Effector CD4-positive, alpha-beta T cell (primary cell): ENCODE measurements at regions not wholly inside any gene's neighbourhood (a gene's known extent, or its start where the extent isn't known, plus 50 kb on each side); places are given as distances from the start of the nearest gene placed in this dataset.

Source experiments
- DNase-seq: peaks from one replicate; pipeline ENCODE4 v3.0.0-alpha.2; 2020

DNA sequence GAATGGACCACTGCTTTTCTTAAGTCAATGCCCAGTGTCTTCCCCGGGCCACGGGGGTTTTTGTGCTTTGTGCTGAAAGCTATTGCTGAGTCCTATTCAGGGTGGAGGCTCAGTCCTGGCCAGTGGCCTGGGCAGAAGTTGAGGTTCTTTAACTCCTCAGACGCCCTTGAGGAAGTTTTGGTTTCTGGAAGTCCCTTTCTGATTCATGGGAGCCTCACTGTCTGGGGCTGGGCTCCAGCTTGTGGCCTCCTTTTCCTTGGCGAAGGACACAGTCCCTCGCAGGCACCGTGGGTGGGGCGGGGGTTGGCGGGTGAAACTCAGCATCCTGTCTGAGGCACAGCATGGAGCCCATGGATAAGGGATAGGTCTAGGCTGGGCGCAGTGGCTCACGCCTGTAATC is 465.2 kb upstream of the HS6ST1 start:
- no peak for DNase-seq

DNA sequence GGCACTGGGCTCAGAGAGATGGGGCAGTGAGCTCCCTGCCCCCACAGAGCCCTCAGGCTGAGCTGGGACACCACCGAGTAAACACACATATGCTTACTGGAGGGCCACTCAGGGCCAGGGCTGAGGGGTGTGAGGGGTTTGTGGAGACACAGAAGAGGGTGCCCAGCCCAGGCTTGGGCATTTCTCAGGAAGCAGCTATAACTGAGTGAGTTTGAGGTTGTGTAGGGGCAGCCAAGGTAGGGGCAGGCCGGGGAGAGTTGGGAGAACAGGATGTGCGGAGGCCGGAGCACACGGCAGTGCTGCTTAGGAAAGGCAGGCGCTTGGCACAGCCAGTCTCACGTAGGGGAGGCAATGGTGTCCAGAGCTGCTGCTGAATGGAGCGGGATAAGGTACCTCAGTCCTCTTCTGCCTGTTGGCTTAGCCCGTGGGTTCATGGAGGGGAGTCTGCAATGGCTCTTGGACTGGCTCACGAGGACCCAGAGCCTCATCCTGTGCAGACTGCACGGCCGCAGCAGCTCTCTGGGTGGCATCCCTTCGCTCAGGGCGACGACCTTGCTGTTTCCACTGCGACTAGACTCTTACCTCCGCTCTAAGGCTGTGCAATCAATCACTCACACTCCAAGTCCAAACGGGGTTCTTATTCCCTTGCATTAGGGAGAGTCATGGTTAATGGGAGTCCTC is 466.1 kb upstream of the HS6ST1 start:
- no peak for DNase-seq

DNA sequence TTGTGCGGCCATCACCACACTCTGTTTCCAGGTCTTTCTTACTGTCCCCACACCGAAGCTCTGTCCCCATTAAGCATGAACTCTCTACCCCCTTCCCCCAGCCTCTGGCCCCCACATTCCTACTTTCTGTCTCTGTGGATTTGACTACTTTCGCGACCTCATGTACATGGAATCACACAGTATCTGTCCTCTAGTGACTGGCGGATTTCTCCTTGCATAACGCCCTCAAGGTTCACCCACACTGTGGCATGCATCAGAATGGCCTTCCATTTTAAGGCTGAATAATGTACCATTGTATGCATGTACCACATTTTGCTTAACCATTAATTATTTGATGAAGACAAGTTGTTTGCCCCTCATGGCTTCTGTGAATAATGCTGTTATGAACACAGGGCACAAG is 467.6 kb upstream of the HS6ST1 start:
- no peak for DNase-seq

DNA sequence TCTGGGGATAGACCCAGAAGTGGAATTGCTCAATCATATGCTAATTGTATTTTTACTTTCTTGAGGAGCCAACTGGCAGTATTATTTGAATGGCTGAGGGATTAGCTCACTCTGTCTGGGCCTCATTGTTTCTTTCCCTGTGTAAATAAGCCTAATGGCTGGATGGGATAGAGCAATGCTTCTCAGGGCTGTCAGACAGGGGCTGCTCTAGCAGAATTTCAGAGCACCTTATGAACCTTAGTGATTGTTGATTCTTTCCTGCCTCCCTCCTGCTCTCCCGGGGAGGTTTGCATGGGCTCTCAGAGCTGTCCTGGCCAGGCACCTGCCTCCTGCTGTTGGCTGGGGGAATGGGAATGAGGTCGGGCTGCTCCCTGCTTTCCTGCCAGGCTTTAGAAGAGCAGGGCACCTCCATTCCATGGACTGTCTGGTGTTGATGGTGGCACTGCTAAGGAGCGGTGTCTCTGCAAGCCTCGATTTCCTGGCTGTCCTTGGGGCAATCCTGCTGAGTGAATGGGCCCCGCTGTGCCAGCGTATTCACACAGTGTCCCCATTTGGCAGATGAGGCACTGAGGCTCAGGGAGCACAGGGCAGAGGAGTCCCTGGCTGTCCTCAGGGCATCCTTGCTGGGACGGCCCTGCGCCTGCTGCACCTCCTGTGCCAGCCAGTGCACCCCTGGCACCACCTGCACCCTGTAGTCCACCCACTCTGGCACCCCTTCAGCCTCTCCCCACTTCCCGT is 468.2 kb upstream of the HS6ST1 start:
- DNase-seq, result no peak

DNA sequence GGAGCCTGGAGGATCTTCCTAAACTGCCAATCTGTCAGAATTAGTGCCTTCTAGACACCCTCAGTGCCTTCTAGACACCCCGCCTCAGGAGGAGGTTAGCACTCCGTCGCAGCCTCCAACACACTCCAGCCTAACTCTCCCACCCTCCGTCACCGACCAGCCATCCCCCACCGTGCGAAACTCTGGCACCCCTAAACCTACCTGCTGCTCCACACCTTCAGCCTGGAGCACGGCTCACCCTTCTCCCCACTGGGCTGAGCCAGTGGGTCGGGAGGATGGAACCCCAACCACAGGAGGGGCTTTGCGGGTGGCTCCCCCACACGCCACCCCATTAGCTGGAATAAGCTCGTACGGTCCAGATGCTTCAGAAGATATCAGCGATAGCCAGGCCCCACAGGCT is 468.9 kb upstream of the HS6ST1 start:
- no peak for DNase-seq

DNA sequence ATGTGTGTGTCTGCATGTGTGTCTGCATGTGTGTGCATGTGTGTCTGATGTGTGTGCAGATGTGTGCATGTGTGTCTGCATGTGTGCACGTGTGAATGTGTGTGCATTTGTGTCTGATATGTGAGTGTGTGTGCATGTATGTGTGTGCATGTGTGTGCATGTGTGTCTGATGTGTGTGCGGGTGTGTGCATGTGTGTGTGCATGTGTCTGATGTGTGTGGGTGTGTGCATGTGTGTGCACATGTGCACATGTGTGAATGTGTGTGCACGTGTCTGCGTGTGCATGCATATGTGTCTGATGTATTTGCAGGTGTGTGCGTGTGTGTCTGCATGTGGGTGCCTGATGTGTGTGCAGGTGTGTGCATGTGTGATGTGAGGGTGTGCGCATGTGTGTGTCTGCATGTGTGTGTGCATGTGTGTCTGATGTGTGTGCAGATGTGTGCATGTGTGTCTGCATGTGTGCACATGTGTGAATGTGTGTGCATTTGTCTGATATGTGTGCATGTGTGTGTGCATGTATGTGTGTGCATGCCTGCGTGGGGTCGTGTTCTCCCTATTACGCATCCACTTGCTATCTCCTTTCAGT is 470.1 kb upstream of the HS6ST1 start:
- no peak for DNase-seq

DNA sequence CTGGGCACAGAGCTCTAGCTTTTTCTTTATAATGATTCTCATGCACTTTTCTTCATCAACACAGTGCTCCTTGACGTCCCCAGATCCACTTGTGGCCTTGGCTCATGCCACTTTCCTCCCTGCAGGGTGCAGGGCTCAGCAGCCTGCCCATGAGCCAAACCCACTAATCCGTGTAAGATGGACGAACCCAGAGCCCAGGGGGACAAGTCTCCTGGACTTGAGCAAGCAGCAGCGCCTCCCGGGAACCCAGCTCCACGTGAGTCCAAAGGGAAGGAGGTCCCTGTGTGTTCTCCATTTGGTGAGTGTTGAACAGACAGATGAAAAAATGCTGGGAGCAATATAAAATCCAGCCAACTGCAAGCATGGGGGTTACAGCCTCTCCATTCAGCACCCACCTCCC is 470.6 kb upstream of the HS6ST1 start:
- no peak for DNase-seq

DNA sequence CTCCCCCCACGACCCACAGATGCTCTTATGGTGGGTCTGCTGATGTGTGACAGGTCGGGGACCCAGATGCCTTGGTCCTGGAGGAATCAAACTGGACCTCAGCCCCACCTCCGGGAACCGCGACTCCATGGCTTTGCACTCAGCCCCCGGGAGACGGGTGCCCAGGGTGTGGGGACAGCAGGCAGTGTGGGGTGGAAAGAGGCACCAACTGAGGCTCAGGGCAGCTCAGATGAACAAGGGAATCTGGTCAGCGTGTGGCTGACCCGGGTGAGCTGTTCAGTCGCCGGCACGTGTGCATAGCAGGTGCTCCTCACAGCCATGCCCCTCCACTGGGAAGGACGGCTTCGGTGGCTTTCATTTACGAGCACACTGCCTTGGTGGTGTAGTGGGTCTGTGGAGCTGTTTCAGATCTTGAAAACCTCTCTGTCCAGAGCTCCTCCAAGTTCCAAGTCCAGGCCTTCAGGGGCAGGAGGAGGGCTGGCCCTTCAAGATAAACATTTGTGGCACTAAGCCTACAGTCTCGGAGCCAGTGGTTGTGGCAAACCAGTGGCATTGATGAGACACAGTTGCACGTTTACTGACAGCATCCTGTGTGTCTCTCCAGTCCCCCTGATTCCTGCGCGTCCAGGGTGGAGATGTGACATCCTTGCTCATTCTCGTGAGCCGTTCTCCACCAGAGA is 471.2 kb upstream of the HS6ST1 start:
- no peak for DNase-seq

DNA sequence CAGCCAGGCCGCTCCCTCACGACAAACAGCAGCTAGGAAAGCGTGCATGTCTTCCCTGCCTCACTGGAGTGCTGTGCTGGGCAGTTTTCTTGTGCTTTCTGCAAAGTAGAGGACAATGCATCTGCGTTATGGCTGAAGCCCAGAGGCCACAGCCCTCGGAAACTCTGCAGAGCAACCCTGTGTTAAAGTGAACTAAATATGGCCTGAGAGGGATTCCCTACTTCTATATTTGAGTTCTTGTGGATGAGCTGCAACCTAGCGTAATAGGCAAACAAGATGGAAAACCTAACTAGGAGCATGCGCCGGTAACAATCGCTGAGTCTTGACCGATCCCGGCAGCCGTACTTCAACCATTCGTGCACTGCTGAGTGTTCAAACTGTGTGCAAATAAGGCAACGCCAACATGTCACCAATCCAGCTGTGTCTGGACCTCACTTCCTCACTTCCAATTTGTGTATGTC is 471.9 kb upstream of the HS6ST1 start:
- no peak for DNase-seq

DNA sequence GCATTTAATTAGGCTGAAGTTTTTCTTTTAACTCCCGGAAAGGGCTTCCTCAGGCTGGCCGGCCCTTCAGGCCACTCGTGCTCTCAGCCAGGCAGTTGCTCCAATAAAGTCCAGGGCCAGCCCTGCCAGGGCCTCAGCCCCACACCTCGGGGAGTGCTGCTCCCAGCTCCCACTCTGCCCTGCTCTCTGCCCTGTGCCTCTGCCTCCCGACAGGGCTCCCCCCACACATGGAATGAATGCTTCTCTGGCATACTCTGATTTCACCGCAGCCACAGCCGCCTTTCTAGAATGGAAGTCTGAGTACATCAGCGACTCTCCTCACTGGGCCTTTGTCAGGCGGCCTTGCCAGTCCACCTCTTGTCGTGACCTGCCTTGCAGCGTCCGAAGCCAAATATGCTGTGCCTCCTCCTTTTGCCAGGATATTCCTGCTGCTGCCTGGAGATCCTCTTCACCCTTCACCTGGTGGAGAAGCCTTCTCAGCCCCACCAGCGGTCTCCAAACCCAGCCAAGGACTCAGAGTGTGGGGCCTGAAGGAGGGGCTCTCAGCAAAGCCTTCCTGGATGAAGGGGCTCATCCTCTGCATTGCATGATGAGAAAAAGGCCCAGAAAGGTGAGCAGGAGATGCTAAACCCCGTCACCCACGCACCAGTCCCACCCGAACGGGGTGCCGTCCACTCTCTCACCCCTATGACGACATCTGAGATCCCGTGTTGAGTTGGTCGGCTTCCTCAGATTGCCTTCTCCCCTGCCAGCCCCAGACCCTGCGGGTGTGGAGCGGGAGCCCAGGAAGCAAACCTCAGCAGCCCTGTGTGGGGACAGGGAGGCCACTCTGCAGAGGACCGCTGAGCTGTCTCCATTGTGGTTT is 472.7 kb upstream of the HS6ST1 start:
- DNase-seq, result no peak

DNA sequence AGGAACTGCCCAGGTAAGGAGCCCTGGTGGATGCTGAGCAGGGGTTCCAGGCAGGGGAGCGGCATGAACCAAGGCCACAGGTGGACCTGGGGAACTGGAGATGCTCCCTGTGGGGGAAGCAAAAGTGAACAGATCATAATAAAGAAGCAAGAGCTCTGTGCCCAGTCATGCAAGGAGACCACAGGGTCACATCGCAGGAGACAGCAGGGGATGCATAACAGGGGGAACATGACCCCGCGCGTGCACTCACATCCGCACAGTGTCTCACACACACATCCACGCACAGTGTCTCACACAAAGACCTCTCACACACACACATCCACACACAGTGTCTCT is 473.3 kb upstream of the HS6ST1 start:
- DNase-seq, result no peak

DNA sequence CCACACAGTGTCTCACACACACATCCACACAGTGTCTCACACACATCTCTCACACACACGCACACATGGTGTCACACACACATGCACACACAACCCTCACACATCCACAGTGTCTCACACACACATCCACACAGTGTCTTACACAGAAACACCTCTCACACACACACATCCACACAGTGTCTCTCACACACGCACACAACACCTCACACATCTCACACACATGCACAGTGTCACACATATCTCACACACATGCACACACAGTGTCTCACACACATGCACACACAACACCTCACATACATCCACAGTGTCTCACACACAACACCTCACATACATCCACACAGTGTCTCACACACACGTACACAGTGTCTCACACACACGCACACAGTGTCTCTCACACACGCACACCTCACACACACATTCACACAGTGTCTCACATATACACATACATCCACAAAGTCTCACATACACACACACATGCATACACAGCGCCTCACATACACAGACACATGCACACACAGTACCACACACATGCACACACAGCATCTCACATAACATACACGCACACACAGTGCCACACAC is 473.9 kb upstream of the HS6ST1 start:
- DNase-seq, result no peak

DNA sequence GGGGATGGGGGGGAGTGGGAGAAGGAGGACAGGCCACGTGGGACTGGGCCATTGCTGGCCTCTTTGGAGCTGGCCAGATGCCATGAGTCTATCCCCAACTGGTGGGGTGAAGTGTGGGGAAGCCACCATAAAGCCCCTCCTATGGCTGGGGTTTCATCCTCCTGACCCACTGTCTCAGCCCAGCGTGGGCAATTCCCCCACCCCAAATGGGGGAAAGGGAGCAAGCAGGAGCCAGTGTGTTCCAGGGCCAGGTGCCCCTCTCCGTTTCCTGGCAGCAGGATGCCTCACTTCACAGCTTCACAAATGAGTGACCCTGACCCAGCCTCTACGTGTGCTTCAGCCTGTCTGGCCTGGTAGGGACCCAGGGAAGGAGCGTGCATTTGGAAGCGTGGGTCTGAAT is 474.7 kb upstream of the HS6ST1 start:
- DNase-seq, result no peak

DNA sequence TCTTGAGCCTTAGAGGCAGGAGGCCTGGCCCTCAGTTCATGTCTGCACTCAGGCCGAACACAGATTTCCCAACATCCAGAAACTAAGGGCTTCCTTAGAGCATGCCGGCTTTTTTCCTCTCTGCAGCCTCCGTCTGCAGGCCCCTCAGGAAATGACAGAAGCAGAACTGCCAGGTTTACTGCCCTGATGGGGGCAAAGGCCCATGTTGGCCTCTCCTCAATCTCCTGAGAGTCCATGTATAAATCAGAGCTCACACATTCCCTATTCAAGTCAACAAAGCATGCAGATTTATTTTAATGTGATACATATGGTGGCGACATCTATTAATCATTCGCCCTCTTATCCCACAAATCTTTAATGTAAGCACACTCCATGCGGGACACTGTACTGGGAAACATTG is 475.6 kb upstream of the HS6ST1 start:
- DNase-seq, result no peak

DNA sequence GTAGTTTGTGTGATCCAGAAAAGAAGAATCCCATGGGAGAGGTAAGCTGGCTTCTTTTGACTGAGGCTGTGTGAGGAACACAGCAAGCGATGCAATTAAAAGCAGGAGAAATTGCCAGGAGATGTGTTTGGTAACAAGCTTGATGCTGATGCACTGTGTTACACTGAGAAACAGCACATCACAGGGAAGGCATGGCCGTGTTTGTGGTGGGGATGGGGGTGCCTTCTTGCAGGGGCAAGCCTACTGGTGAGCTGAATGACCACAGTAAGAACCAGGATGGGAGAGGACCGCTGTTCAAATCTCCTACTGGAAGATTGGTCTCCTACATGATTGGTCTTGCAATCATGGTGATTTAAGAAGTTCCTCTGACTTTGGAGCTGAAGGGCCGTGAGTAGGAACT is 477.7 kb upstream of the HS6ST1 start:
- no peak for DNase-seq

DNA sequence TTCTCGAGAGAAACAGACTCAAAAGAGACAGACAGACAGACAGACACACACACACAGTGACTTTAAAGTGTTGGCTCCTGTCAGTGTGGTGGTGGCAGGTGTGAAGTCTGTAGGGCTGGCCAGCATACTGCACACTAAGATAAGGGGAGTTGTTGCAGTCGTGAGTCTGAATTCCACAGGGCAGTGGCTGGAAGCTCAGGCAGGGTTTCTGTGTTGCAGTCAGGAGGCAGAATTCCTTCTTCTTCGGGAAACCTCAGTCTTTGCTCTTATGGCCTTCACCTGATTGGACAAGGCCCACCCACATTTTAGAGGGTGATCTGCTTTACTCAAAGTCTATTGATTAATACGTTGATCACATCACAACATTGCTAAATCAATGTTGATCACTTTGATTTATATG is 478.4 kb upstream of the HS6ST1 start:
- DNase-seq, result no peak

DNA sequence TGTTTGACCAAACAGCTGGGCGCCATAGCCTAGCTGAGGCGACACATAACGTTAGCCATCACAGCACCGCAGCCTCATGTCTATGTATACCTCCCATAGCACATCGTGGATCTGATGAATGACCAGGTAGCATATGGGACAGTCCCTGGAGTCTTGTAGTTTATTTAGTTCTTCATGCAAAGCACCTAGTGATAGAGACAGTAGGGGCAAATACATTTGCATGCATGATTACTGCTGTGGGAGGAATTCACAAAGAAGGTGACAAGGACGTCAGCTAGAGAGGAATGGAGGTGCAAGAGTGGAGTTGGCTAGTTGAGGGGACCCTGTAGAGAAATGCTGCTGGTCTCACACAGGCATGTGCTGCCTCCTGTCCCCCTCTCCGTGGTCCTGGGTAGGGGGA is 478.9 kb upstream of the HS6ST1 start:
- no peak for DNase-seq

DNA sequence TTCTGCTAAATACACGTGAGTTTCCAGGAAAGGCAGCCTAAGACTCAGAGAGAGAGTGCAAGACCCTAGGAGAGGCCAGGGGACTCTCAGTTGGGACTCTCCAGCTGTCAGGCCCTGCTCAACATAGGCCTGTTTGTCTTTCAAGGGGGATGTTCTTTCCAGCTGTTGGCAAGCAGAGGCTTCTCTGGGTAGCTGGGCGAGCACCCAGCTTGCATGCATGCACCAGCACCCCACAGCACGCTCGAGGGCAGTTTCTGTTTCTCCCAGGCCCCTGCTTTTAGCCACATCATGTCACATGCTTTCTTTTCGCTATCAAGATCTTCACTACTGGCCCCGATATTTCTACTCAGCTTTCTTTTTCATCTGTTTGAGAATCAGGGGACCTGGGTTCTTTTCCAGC is 479.3 kb upstream of the HS6ST1 start:
- no peak for DNase-seq

DNA sequence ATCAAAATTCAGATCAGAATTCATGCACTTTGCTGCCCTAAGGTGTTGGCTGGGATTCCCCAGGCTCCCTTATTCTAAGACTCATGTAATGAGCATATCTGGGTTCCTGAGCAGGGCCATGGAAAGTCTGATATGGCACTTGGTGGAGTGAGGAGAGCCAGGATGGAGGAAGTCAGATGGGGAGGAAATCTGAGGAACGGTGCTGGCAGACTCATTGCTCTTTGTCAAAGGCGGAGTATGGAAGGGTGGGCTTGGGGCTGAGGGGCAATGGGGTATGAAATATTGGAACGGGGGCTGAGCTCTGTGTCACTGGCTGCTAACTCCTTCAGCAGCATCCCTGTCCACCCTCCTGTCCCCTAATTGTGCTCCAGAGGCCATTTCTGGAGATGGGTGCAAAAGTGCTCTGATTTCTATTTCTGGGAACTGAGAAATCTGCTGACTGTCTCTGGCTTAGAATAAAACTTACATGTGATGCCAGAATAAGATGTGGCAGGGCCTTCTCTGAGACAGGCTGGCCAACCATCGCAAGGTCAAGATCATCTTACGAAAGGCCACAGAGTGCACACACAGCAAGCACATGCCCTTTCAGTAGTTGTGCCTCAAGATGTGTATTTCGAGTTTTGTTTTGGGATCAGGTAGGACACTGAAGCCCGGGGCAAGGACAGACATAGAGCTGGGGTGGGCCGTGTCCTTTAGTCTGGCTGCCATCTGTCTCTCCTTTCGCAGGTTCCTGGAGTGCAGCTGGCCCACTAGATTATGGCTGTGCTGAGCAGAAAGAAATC is 480.0 kb upstream of the HS6ST1 start:
- no peak for DNase-seq

DNA sequence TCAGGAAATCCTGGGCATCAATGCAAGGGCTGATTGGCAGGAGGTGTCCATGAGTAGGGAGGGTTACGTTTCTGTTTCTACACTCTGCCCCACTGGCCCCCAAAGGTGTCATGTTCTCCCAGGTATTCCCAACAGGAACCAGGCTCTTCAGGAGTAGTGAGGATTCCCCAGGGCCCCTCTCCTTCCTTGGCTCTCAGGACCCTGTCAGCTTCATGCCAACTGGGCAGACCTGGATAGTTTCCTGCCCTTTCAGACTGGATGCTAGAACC is 480.6 kb upstream of the HS6ST1 start:
- no peak for DNase-seq

DNA sequence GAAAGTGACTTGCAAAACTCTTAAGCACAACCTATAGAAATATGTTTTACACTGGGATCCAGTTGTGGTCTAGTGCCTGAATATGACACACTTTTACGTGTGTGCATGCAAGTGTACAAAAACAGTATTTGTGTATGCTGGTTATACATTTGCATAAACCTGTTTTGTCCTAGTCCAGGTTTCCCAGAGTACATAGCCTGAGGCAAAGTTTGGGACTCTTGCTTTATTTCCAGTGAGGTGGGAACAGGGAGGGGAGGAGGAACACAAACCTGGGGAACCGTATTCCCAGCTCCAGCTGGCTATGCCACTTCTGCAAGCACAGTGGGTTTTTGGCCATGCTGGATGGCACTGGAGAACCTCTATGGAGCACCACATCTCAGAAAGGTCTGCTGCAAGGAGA is 481.1 kb upstream of the HS6ST1 start:
- no peak for DNase-seq

DNA sequence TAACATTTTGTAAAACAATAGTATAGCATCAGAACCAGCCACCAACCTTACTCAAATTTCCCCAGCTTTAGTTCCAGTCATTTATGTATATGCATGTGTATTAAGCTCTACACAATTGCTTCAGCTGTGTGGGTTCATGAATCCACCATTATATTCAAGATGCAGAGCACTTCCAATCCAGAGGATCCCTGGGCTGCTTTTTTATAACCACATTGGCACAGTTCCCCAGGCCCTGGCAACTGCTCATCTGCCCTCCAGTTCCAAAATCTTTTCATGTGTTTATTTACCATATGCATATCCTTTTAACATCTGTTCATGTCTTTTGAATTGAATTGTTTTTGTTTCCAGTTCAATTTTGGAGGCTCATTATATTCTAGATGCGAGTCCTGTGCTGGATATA is 482.9 kb upstream of the HS6ST1 start:
- no peak for DNase-seq
